ENCODE measurements at regions not wholly inside any gene's neighbourhood (a gene's known extent, or its start where the extent isn't known, plus 50 kb on each side); places are given as distances from the start of the nearest gene placed in this dataset.

GRCh38 chr7:18420748-18421147, 74.8 kb upstream of the HDAC9 start:
- DNase-seq = no peak

GRCh38 chr7:18421297-18422002, 74.1 kb upstream of the HDAC9 start:
- no peak for DNase-seq

GRCh38 chr7:18425227-18425626, 70.3 kb upstream of the HDAC9 start:
- DNase-seq = no peak

- DNase-seq = no peak
Observed at GRCh38 chr7:18425838-18426445, 69.6 kb upstream of the HDAC9 start.

GRCh38 chr7:18426564-18427226, 68.9 kb upstream of the HDAC9 start:
- DNase-seq = no peak

- no peak for DNase-seq
Observed at GRCh38 chr7:18429547-18429946, 66.0 kb upstream of the HDAC9 start.

GRCh38 chr7:18430810-18431209, 64.7 kb upstream of the HDAC9 start:
- DNase-seq = no peak

GRCh38 chr7:18434171-18434570, 61.4 kb upstream of the HDAC9 start:
- no peak for DNase-seq

GRCh38 chr7:18437101-18437500, 58.4 kb upstream of the HDAC9 start:
- DNase-seq = no peak

GRCh38 chr7:18440934-18441333, 54.6 kb upstream of the HDAC9 start:
- no peak for DNase-seq

GRCh38 chr7:18444826-18445225, 50.7 kb upstream of the HDAC9 start:
- no peak for DNase-seq

- no peak for DNase-seq
Observed at GRCh38 chr7:18445483-18445882, 50.1 kb upstream of the HDAC9 start.
